GM12878 (cell line): ENCODE measurements at regions not wholly inside any gene's neighbourhood (a gene's known extent, or its start where the extent isn't known, plus 50 kb on each side); places are given as distances from the start of the nearest gene placed in this dataset.

Experiments
- ATAC-seq: fragments of 200-7000 bp; cut with Tn5 transposase; 3 replicates; pipeline ENCODE4 v1.9.1; 2020; ENCODE audit warnings: mild to moderate bottlenecking, moderate library complexity
- BruUV-seq: library from RNA; stranded (reverse); fragments of 400-500 nt; replicated peaks from 2 replicates; lab custom pipeline; 2021; lab: Mats Ljungman, UMichigan
- CTCF ChIA-PET: fragments of 300-600 bp; sonication (Branson Sonifier 250); formaldehyde crosslinking; extraction: SDS; loops from one replicate; lab custom pipeline; 2021; ENCODE audit warnings: inconsistent platforms; lab: Yijun Ruan, JAX
- POLR2A ChIA-PET: fragments of 350-600 bp; formaldehyde crosslinking; extraction: SDS; loops from one replicate; lab custom pipeline; 2021; ENCODE audit warnings: inconsistent platforms; lab: Charles Lee
- RAD21 ChIA-PET: fragments of 300-600 bp; sonication (Branson Sonifier 250); formaldehyde crosslinking; loops from one replicate; lab custom pipeline; 2023; ENCODE audit warnings: antibody characterized with exemption; ENCODE audit not compliant: unreplicated experiment; lab: Charles Lee
- SMC1A ChIA-PET: fragments of 300-600 bp; sonication (Branson Sonifier 250); formaldehyde crosslinking; loops from one replicate; lab custom pipeline; 2023; ENCODE audit not compliant: unreplicated experiment, uncharacterized antibody; lab: Charles Lee
- DNase-seq: peaks from one replicate; pipeline ENCODE4 v3.0.0-alpha.2; 2011; ENCODE audit warnings: low read depth, low spot score
- FAIRE-seq: peaks from 3 replicates; lab custom pipeline; 2011; peaks lifted over from hg19 to GRCh38; lab: Jason Lieb, UNC
- H2AFZ ChIP-seq: 2 replicates; pipeline ENCODE4 v1.6.0; 2011; ENCODE audit warnings: low read depth, low read length, control low read depth; ENCODE audit not compliant: control insufficient read depth
- H3K27ac ChIP-seq: 2 replicates; pipeline ENCODE4 v1.5.1; 2011; ENCODE audit warnings: control low read depth; ENCODE audit not compliant: control insufficient read depth, insufficient read depth
- H3K27me3 ChIP-seq, 2 experiments: replicated peaks in 1 of 2; 2 replicates each; pipeline versions ENCODE4 v1.6.0 to v1.6.1; 2011; ENCODE audit warnings: low read length in 1 of 2; ENCODE audit not compliant: control insufficient read depth in 2 of 2, insufficient read depth in 2 of 2
- H3K36me3 ChIP-seq, 2 experiments: 2 replicates each; pipeline ENCODE4 v1.5.1; 2011; ENCODE audit warnings: low read length in 1 of 2; ENCODE audit not compliant: control insufficient read depth in 2 of 2, insufficient read depth in 2 of 2
- H3K4me1 ChIP-seq: 2 replicates; pipeline ENCODE4 v1.6.1; 2011; ENCODE audit warnings: mild to moderate bottlenecking, low read length, moderate library complexity, mixed read lengths; ENCODE audit not compliant: control insufficient read depth, insufficient read depth
- H3K4me2 ChIP-seq: 2 replicates; pipeline ENCODE4 v1.6.0; 2011; ENCODE audit warnings: control low read depth; ENCODE audit not compliant: control insufficient read depth, insufficient read depth
- H3K4me3 ChIP-seq: fragments of 200-600 bp; sonication (generic); 2 replicates; pipeline ENCODE4 v1.5.1; 2016
- H3K79me2 ChIP-seq: 2 replicates; pipeline ENCODE4 v1.6.0; 2011; ENCODE audit warnings: low read length; ENCODE audit not compliant: control insufficient read depth, insufficient read depth
- H3K9ac ChIP-seq: 2 replicates; pipeline ENCODE4 v1.8.0; 2011; ENCODE audit warnings: low read length, control low read depth, mixed read lengths; ENCODE audit not compliant: control insufficient read depth, insufficient read depth
- H3K9me3 ChIP-seq: replicated peaks from 3 replicates; pipeline ENCODE4 v1.5.1; 2011; ENCODE audit warnings: mild to moderate bottlenecking, low read length; ENCODE audit not compliant: control insufficient read depth, insufficient read depth
- H4K20me1 ChIP-seq: 2 replicates; pipeline ENCODE4 v1.6.0; 2011; ENCODE audit not compliant: control insufficient read depth, insufficient read depth
- ATF7 ChIP-seq: fragments of 450-650 bp; IDR thresholded peaks from 2 replicates; pipeline ENCODE4 v1.6.1; 2016; ENCODE audit warnings: low read depth, mild to moderate bottlenecking
- BACH1 ChIP-seq: fragments of 450-650 bp; IDR thresholded peaks from 2 replicates; pipeline ENCODE4 v1.6.1; 2017; ENCODE audit warnings: mild to moderate bottlenecking, borderline replicate concordance
- CBX3 ChIP-seq: fragments of 200-600 bp; sonication (generic); IDR thresholded peaks from 2 replicates; pipeline ENCODE4 v1.6.1; 2016; ENCODE audit warnings: low read depth, borderline replicate concordance
- CHD1 ChIP-seq: IDR thresholded peaks from 2 replicates; pipeline ENCODE4 v1.6.1; 2012; ENCODE audit warnings: low read depth, low read length, improper control_type of control experiment
- CHD4 ChIP-seq: fragments of 200-600 bp; sonication (generic); IDR thresholded peaks from 2 replicates; pipeline ENCODE4 v1.6.1; 2016; ENCODE audit warnings: mild to moderate bottlenecking
- EP300 ChIP-seq, 2 experiments: fragments of 150-350 bp in 1 of 2; IDR thresholded peaks; 2 replicates each; pipeline ENCODE4 v1.6.1; 2011 to 2012; ENCODE audit warnings: low read depth in 2 of 2, low read length in 2 of 2, borderline replicate concordance in 1 of 2, improper control_type of control experiment in 1 of 2, inconsistent platforms in 1 of 2; ENCODE audit not compliant: control insufficient read depth in 1 of 2
- HDGF ChIP-seq: fragments of 450-650 bp; IDR thresholded peaks from 2 replicates; pipeline ENCODE4 v1.6.1; 2016; ENCODE audit warnings: antibody characterized with exemption
- KDM1A ChIP-seq: fragments of 200-600 bp; sonication (generic); IDR thresholded peaks from 2 replicates; pipeline ENCODE4 v1.6.1; 2016; ENCODE audit warnings: borderline replicate concordance
- KLF5 ChIP-seq: fragments of 450-650 bp; IDR thresholded peaks from 2 replicates; pipeline ENCODE4 v1.6.1; 2014; ENCODE audit warnings: mild to moderate bottlenecking; ENCODE audit not compliant: partially characterized antibody
- MYB ChIP-seq: fragments of 150-350 bp; IDR thresholded peaks from 2 replicates; pipeline ENCODE4 v1.6.1; 2014; ENCODE audit warnings: mild to moderate bottlenecking, low read depth, low read length, borderline replicate concordance
- PAX8 ChIP-seq: fragments of 450-650 bp; IDR thresholded peaks from 2 replicates; pipeline ENCODE4 v1.6.1; 2017; ENCODE audit warnings: mild to moderate bottlenecking, moderate library complexity
- SIX5 ChIP-seq: IDR thresholded peaks from 2 replicates; pipeline ENCODE4 v1.6.1; 2011; ENCODE audit warnings: mild to moderate bottlenecking, low read depth, low read length, moderate library complexity; ENCODE audit not compliant: severe bottlenecking
- SUZ12 ChIP-seq: fragments of 200-600 bp; sonication (generic); IDR thresholded peaks from one replicate; pipeline ENCODE4 v1.6.1; 2018; ENCODE audit warnings: antibody characterized with exemption, mild to moderate bottlenecking; ENCODE audit not compliant: unreplicated experiment
- ZNF622 ChIP-seq: fragments of 450-650 bp; IDR thresholded peaks from 2 replicates; pipeline ENCODE4 v1.6.1; 2017; ENCODE audit warnings: mild to moderate bottlenecking, inconsistent platforms
- ZSCAN29 ChIP-seq: fragments of 450-650 bp; IDR thresholded peaks from 2 replicates; pipeline ENCODE4 v1.6.1; 2017; ENCODE audit warnings: mild to moderate bottlenecking, moderate library complexity
- in situ Hi-C: fragments of 300-500 bp; cut with MboI; formaldehyde crosslinking; loops from 9 replicates; pipeline ENCODE4 v1.14.3; 2018; ENCODE audit warnings: mixed read lengths
- intact Hi-C: fragments of 100-400 bp; cut with micrococcal nuclease; formaldehyde crosslinking; loops from one replicate; pipeline ENCODE4 v1.14.2; 2022; ENCODE audit not compliant: unreplicated experiment
- TF ChIP-seq, protein P1 (sequence below): IDR thresholded peaks from 2 replicates; pipeline ENCODE4 v1.6.1; 2012; ENCODE audit warnings: low read depth, low read length, improper control_type of control experiment
- TF ChIP-seq, protein P2 (sequence below): fragments of 150-350 bp; IDR thresholded peaks from 2 replicates; pipeline ENCODE4 v1.6.1; 2014; ENCODE audit warnings: mild to moderate bottlenecking, low read depth, low read length
- TF ChIP-seq, protein P3 (sequence below): fragments of 450-650 bp; IDR thresholded peaks from 2 replicates; pipeline ENCODE4 v1.6.1; 2017; ENCODE audit warnings: borderline replicate concordance

DNA sequence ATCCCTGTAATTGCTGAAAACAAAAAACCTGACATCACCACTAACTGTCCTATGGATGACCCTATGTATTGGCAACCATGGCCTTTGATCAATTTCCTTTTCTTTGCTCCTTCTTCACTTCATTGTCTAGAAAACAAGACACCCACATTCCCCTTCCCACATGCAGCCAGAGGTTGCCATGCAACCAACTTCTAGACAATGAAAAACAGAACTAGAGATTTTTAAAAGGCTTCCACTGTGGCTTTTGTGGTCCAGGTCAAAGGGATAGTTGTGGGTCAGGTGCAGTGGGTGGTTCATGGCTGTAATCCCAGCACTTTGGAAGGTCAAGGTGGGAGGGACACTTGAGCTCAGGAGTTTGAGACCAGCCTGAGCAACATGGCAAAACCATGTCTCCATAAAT is 139.3 kb upstream of the DOK6 start:
- SMC1A ChIA-PET: interaction anchor here (1.5 kb wide), 1 partner anchor 13 kb away, joined by 6 read pairs; no protein-coding TSS in a partner anchor
- POLR2A ChIA-PET: no interaction called here
- no peaks in the 10 kb centered on the region for H3K4me1 ChIP-seq
- DNase-seq (no peak), ATAC-seq (no peak), FAIRE-seq (no peak)
- H3K9ac ChIP-seq: no peak overlapping the region
- H3K4me3 ChIP-seq: no peak overlapping the region
- no TSS peak for BruUV-seq
- no peaks in the 10 kb centered on the region for H3K36me3 ChIP-seq
- H4K20me1 ChIP-seq: no peaks in the 10 kb centered on the region
- in situ Hi-C loops (no loop called here), intact Hi-C loops (no loop called here)
- CTCF ChIA-PET: interaction anchor here (0.7 kb wide), 2 partner anchors 441 to 825 kb away, joined by 3 read pairs; no protein-coding TSS in a partner anchor
- no peak overlapping the region for H3K4me2 ChIP-seq
- H3K9me3 ChIP-seq: no peaks in the 10 kb centered on the region
- RAD21 ChIA-PET: no interaction called here
- H2AFZ ChIP-seq: no peak overlapping the region
- no peaks in the 10 kb centered on the region for H3K27me3 ChIP-seq
- no peak for TF ChIP-seq CBX3
- TF ChIP-seq MYB: no peak
- H3K27ac ChIP-seq: no peak overlapping the region
- H3K79me2 ChIP-seq: no peaks in the 10 kb centered on the region

DNA sequence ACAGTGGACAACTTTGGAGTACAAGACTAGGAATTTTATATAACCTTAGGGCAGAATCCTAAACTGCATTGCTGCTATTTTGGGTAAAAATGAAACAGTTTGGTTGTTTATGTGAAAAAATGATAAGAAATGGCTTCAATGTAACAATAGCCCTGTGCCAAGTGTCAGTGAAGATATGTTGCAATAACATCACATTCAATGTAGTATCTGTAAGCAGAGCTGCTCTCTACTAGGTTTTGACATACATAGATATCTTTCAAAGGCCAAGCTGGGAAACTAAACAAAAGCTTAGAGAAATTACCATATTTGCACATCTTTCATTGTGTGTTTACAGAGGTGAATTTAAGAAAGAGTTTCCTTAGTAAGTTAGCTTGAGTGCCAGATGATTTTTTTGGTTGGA is 135.0 kb upstream of the DOK6 start:
- no peak overlapping the region for H3K4me3 ChIP-seq
- in situ Hi-C loops (no loop called here), intact Hi-C loops (no loop called here)
- H3K79me2 ChIP-seq: no peaks in the 10 kb centered on the region
- ATAC-seq (no peak), FAIRE-seq (no peak), DNase-seq (no peak)
- H3K9ac ChIP-seq: no peak overlapping the region
- no peaks in the 10 kb centered on the region for H3K4me1 ChIP-seq
- H3K36me3 ChIP-seq: no peaks in the 10 kb centered on the region
- no peaks in the 10 kb centered on the region for H3K27me3 ChIP-seq
- POLR2A ChIA-PET: no interaction called here
- SMC1A ChIA-PET: no interaction called here
- BruUV-seq: no TSS peak
- H3K27ac ChIP-seq: no peak overlapping the region
- no peaks in the 10 kb centered on the region for H3K9me3 ChIP-seq
- H4K20me1 ChIP-seq: no peaks in the 10 kb centered on the region
- no peak overlapping the region for H3K4me2 ChIP-seq
- RAD21 ChIA-PET: no interaction called here
- CTCF ChIA-PET: no interaction called here
- no peak overlapping the region for H2AFZ ChIP-seq
- TF ChIP-seq PAX8 (no peak), SIX5 (no peak), ATF7 (no peak), ZSCAN29 (no peak), KDM1A (no peak), KLF5 (no peak), CHD4 (no peak), SUZ12 (no peak), BACH1 (no peak), CHD1 (no peak), HDGF (no peak), EP300 (IDR thresholded peaks at IDR 0.05; ENCODE audit: borderline replicate concordance in 1 of 2, control insufficient read depth in 1 of 2, low read depth in 2 of 2, low read length in 2 of 2) (no peak), ZNF622 (no peak)
- TF ChIP-seq, protein P1, sequence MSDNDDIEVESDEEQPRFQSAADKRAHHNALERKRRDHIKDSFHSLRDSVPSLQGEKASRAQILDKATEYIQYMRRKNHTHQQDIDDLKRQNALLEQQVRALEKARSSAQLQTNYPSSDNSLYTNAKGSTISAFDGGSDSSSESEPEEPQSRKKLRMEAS: no peak
- TF ChIP-seq, protein P2, sequence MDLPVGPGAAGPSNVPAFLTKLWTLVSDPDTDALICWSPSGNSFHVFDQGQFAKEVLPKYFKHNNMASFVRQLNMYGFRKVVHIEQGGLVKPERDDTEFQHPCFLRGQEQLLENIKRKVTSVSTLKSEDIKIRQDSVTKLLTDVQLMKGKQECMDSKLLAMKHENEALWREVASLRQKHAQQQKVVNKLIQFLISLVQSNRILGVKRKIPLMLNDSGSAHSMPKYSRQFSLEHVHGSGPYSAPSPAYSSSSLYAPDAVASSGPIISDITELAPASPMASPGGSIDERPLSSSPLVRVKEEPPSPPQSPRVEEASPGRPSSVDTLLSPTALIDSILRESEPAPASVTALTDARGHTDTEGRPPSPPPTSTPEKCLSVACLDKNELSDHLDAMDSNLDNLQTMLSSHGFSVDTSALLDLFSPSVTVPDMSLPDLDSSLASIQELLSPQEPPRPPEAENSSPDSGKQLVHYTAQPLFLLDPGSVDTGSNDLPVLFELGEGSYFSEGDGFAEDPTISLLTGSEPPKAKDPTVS: no peak
- TF ChIP-seq, protein P3, sequence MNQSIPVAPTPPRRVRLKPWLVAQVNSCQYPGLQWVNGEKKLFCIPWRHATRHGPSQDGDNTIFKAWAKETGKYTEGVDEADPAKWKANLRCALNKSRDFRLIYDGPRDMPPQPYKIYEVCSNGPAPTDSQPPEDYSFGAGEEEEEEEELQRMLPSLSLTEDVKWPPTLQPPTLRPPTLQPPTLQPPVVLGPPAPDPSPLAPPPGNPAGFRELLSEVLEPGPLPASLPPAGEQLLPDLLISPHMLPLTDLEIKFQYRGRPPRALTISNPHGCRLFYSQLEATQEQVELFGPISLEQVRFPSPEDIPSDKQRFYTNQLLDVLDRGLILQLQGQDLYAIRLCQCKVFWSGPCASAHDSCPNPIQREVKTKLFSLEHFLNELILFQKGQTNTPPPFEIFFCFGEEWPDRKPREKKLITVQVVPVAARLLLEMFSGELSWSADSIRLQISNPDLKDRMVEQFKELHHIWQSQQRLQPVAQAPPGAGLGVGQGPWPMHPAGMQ: no peak
